ENCODE measurements at regions not wholly inside any gene's neighbourhood (a gene's known extent, or its start where the extent isn't known, plus 50 kb on each side); places are given as distances from the start of the nearest gene placed in this dataset.

GRCh38 chr12:115209230-115209629 lies 525.3 kb upstream of the TBX3 start:
- no peaks in the 10 kb centered on the region for H3K36me3 ChIP-seq (ENCODE audit: control insufficient read depth, insufficient read depth, low read length)
- no peaks in the 10 kb centered on the region for H3K27me3 ChIP-seq (ENCODE audit: control insufficient read depth, insufficient read depth, low read length)
- no peak for DNase-seq (ENCODE audit: low read depth)
- H3K4me3 ChIP-seq (ENCODE audit: low read depth, low read length), result no peak overlapping the region
- TF ChIP-seq CTCF (IDR thresholded peaks at IDR 0.05; ENCODE audit: insufficient read depth, low read length, poor library complexity, severe bottlenecking), result no peak

- H3K36me3 ChIP-seq (ENCODE audit: control insufficient read depth, insufficient read depth, low read length), result no peaks in the 10 kb centered on the region
- H3K4me3 ChIP-seq (ENCODE audit: low read depth, low read length), result no peak overlapping the region
- no peak for DNase-seq (ENCODE audit: low read depth)
- no peak for TF ChIP-seq CTCF (IDR thresholded peaks at IDR 0.05; ENCODE audit: insufficient read depth, low read length, poor library complexity, severe bottlenecking)
- H3K27me3 ChIP-seq (ENCODE audit: control insufficient read depth, insufficient read depth, low read length), result no peaks in the 10 kb centered on the region
These were observed 524.1 kb upstream of the TBX3 start for GRCh38 chr12:115208098-115208497.

- H3K36me3 ChIP-seq (ENCODE audit: control insufficient read depth, insufficient read depth, low read length), result no peaks in the 10 kb centered on the region
These were observed 523.4 kb upstream of the TBX3 start for GRCh38 chr12:115207216-115207915.

DNA sequence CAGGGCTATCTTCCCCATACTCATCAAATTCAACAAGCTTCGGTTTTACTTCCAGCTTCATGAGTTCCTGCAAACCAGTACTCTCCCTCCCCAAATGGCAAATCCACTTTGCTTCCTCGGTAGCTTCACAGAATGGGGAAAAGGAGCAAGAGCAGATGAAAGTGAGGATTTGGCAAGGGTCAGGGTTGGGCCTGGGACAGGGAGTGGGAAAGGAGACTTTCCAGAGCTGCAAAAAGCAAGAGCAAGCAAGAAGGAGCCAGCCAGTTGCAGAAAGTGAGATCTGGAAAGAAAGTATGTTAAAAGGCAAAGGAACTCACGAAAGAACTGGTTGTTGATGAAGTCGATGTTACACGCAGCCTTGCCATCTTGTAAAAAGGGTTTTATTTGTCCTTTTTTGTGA lies 522.8 kb upstream of the TBX3 start:
- no peak for DNase-seq (ENCODE audit: low read depth)
- no peak overlapping the region for H3K4me3 ChIP-seq (ENCODE audit: low read depth, low read length)

More at GRCh38 chr12:115207216-115207915, 523.4 kb upstream of the TBX3 start:
- no peak overlapping the region for H3K4me3 ChIP-seq (ENCODE audit: low read depth, low read length)
- no peak for TF ChIP-seq CTCF (IDR thresholded peaks at IDR 0.05; ENCODE audit: insufficient read depth, low read length, poor library complexity, severe bottlenecking)
- DNase-seq (ENCODE audit: low read depth), result no peak
- H3K27me3 ChIP-seq (ENCODE audit: control insufficient read depth, insufficient read depth, low read length), result no peaks in the 10 kb centered on the region

GRCh38 chr12:115205755-115206308 lies 521.9 kb upstream of the TBX3 start:
- no peak overlapping the region for H3K4me3 ChIP-seq (ENCODE audit: low read depth, low read length)
- TF ChIP-seq CTCF (IDR thresholded peaks at IDR 0.05; ENCODE audit: insufficient read depth, low read length, poor library complexity, severe bottlenecking), result no peak
- DNase-seq (ENCODE audit: low read depth), result no peak
- no peaks in the 10 kb centered on the region for H3K36me3 ChIP-seq (ENCODE audit: control insufficient read depth, insufficient read depth, low read length)
- H3K27me3 ChIP-seq (ENCODE audit: control insufficient read depth, insufficient read depth, low read length), result no peaks in the 10 kb centered on the region

More for the DNA sequence above, 522.8 kb upstream of the TBX3 start:
- Histone ChIP-seq H3K36me3 (ENCODE audit: control insufficient read depth, insufficient read depth, low read length) (no peaks in the 10 kb centered on the region), H3K27me3 (ENCODE audit: control insufficient read depth, insufficient read depth, low read length) (no peaks in the 10 kb centered on the region)
- TF ChIP-seq CTCF (IDR thresholded peaks at IDR 0.05; ENCODE audit: insufficient read depth, low read length, poor library complexity, severe bottlenecking), result no peak

Data from kidney epithelial cell (primary cell).